GM12892 (cell line): ENCODE measurements at regions not wholly inside any gene's neighbourhood (a gene's known extent, or its start where the extent isn't known, plus 50 kb on each side); places are given as distances from the start of the nearest gene placed in this dataset.

Experiments
- POLR2A ChIP-seq: IDR thresholded peaks from 2 replicates; pipeline ENCODE4 v1.6.1; 2011; ENCODE audit warnings: low read depth, low read length, control low read depth
- POLR2AphosphoS5 ChIP-seq: IDR thresholded peaks from 2 replicates; pipeline ENCODE4 v1.6.1; 2011; ENCODE audit warnings: low read depth, low read length, control low read depth

- TF ChIP-seq POLR2A (no peak), POLR2AphosphoS5 (no peak)
These were observed 245.2 kb downstream of the TLE3 start for GRCh38 chr15:69852482-69852881.
